Liver (tissue), 3 donors: ENCODE measurements at regions not wholly inside any gene's neighbourhood (a gene's known extent, or its start where the extent isn't known, plus 50 kb on each side); places are given as distances from the start of the nearest gene placed in this dataset.

Experiments
- CTCF ChIP-seq: fragments of 150-350 bp; IDR thresholded peaks from 2 replicates; pipeline ENCODE4 v1.5.1; 2017; ENCODE audit warnings: improper control_type of control experiment, low read depth, low read length; ENCODE audit not compliant: missing input control
- RAD21 ChIP-seq, 2 donors: IDR thresholded peaks; 2 replicates each; pipeline ENCODE4 v1.6.1; 2016; ENCODE audit warnings: antibody characterized with exemption in 2 of 2, mild to moderate bottlenecking in 2 of 2
- ZBTB33 ChIP-seq: IDR thresholded peaks from 2 replicates; pipeline ENCODE4 v1.6.1; 2016; ENCODE audit warnings: antibody characterized with exemption
- donor health status: healthy.
- donor health status: healthy.

DNA sequence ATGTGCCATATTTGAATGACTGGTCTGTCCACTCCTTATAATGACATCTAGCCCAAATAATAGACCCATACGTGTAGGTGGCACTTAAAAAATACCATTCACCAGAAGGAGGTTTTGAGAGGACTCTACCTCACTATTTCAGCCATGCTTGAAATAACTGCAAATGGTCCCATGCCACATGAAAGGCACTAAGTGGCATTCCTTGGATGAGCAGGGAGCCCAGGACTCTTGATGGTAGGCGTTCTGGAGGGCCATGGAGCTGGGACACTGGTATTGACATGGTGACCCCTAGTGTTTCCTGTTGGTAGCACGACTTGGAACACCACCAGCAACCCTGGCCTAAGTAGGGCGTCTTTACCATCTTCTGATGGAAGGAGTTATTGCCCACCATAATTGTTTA, 148.7 kb upstream of the ZFHX3 start:
- peak; percentile 70 for TF ChIP-seq CTCF
- peak; percentile 97 to 98 for TF ChIP-seq RAD21 (IDR thresholded peaks at IDR 0.05)
- no peak for TF ChIP-seq ZBTB33
